ENCODE measurements at regions not wholly inside any gene's neighbourhood (a gene's known extent, or its start where the extent isn't known, plus 50 kb on each side); places are given as distances from the start of the nearest gene placed in this dataset.

- no peak for TF ChIP-seq CTCF (IDR thresholded peaks at IDR 0.05; ENCODE audit: borderline replicate concordance, extremely low read depth, low read length, poor library complexity, severe bottlenecking)
- no peak for TF ChIP-seq EZH2 (IDR thresholded peaks at IDR 0.05; ENCODE audit: borderline replicate concordance, low read depth, low read length, severe bottlenecking)
Measured at GRCh38 chr5:109956884-109957283, 267.2 kb downstream of the MAN2A1 start.

Measured in DND-41 (cell line).